ENCODE measurements at regions not wholly inside any gene's neighbourhood (a gene's known extent, or its start where the extent isn't known, plus 50 kb on each side); places are given as distances from the start of the nearest gene placed in this dataset.

DNA sequence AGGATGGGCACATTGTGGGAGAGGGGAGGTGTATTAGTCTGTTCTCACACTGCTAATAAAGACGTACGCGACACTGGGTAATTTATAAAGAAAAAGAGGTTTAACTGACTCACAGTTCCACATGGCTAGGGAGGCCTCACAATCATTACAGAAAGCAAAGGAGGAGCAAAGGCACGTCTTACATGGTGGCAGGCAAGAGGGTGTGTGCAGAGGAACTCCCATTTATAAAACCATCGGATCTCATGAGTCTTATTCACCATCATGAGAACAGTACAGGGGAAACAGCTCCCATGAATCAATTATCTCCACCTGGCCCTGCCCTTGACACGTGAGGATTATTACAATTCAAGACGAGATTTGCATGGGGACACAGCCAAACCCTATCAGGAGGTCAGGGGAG is 266.7 kb downstream of the HAUS1 start:
- TF ChIP-seq, protein P1, sequence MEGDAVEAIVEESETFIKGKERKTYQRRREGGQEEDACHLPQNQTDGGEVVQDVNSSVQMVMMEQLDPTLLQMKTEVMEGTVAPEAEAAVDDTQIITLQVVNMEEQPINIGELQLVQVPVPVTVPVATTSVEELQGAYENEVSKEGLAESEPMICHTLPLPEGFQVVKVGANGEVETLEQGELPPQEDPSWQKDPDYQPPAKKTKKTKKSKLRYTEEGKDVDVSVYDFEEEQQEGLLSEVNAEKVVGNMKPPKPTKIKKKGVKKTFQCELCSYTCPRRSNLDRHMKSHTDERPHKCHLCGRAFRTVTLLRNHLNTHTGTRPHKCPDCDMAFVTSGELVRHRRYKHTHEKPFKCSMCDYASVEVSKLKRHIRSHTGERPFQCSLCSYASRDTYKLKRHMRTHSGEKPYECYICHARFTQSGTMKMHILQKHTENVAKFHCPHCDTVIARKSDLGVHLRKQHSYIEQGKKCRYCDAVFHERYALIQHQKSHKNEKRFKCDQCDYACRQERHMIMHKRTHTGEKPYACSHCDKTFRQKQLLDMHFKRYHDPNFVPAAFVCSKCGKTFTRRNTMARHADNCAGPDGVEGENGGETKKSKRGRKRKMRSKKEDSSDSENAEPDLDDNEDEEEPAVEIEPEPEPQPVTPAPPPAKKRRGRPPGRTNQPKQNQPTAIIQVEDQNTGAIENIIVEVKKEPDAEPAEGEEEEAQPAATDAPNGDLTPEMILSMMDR (IDR thresholded peaks at IDR 0.05), result no peak
- no peak for TF ChIP-seq EP300 (IDR thresholded peaks at IDR 0.05)
- no peak for TF ChIP-seq RAD21 (conservative IDR thresholded peaks at IDR 0.05 in 1 of 2, IDR thresholded peaks at IDR 0.05 in 1 of 2)
- TF ChIP-seq BHLHE40 (IDR thresholded peaks at IDR 0.05; ENCODE audit: low read depth, low read length), result no peak
- no peak for TF ChIP-seq POLR2A (IDR thresholded peaks at IDR 0.05; ENCODE audit: low read length)
- TF ChIP-seq, protein P2, sequence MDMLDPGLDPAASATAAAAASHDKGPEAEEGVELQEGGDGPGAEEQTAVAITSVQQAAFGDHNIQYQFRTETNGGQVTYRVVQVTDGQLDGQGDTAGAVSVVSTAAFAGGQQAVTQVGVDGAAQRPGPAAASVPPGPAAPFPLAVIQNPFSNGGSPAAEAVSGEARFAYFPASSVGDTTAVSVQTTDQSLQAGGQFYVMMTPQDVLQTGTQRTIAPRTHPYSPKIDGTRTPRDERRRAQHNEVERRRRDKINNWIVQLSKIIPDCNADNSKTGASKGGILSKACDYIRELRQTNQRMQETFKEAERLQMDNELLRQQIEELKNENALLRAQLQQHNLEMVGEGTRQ (IDR thresholded peaks at IDR 0.05), result no peak

All from A549 (cell line).